Spleen (tissue), 7 donors: ENCODE measurements at regions not wholly inside any gene's neighbourhood (a gene's known extent, or its start where the extent isn't known, plus 50 kb on each side); places are given as distances from the start of the nearest gene placed in this dataset.

Source experiments
- CTCF ChIP-seq, 11 experiments: fragments of 200-600 bp in 7 of 11; fragments of 450-650 bp in 4 of 11; sonication (generic) in 4 of 11; IDR thresholded peaks in 8 of 11; conservative IDR thresholded peaks in 3 of 11; 1 replicate in 7 of 11; 2 replicates in 4 of 11; pipeline versions ENCODE4 v1.4.0 to v1.8.0; 2016 to 2021; ENCODE audit warnings: antibody characterized with exemption in 11 of 11, inconsistent platforms in 4 of 11, mild to moderate bottlenecking in 1 of 11
- POLR2AphosphoS5 ChIP-seq, 3 donors: sonication (generic); formaldehyde crosslinking; IDR thresholded peaks; one replicate each; pipeline ENCODE4 v1.5.1; 2017; ENCODE audit warnings: antibody characterized with exemption in 3 of 3
- donor health status: DM: no; HTN: no; CAD: no; lungs with moderate emphysema.
- donor health status: DM: no; HTN: no; CAD: no.
- donor health status: DM: no; HTN: no; CAD: no.

- TF ChIP-seq CTCF (IDR thresholded peaks at IDR 0.05 in 8 of 11, conservative IDR thresholded peaks at IDR 0.05 in 3 of 11): no peak
- no peak for TF ChIP-seq POLR2AphosphoS5 (IDR thresholded peaks at IDR 0.05)
These were observed 154.6 kb downstream of the SEC14L1 start for GRCh38 chr17:77295241-77295853.
